IMR-90 (cell line): ENCODE measurements at regions not wholly inside any gene's neighbourhood (a gene's known extent, or its start where the extent isn't known, plus 50 kb on each side); places are given as distances from the start of the nearest gene placed in this dataset.

ENCODE experiments used
- ATAC-seq: fragments of 200-7000 bp; cut with Tn5 transposase; 2 replicates; pipeline ENCODE4 v1.9.1; 2020; ENCODE audit warnings: low read depth, mild to moderate bottlenecking, moderate library complexity
- BruUV-seq: library from RNA; stranded (reverse); fragments of 400-500 nt; replicated peaks from 2 replicates; lab custom pipeline; 2021; lab: Mats Ljungman, UMichigan
- CTCF ChIA-PET: fragments of 300-600 bp; formaldehyde crosslinking; extraction: SDS; loops from one replicate; lab custom pipeline; 2021; ENCODE audit warnings: antibody characterized with exemption; lab: Yijun Ruan, JAX
- POLR2A ChIA-PET: fragments of 300-600 bp; sonication (Branson Sonifier 250); formaldehyde crosslinking; loops from one replicate; lab custom pipeline; 2022; ENCODE audit warnings: antibody characterized with exemption; ENCODE audit not compliant: unreplicated experiment; lab: Charles Lee
- DNase-seq: peaks from one replicate; pipeline ENCODE4 v3.0.0; 2013
- H2AFZ ChIP-seq: replicated peaks from 2 replicates; pipeline ENCODE3; 2013; ENCODE audit warnings: low read length, mild to moderate bottlenecking; ENCODE audit not compliant: poor library complexity
- H2AK5ac ChIP-seq: 2 replicates; pipeline ENCODE4 v1.6.1; 2013; ENCODE audit warnings: low read depth, low read length, inconsistent platforms
- H2AK9ac ChIP-seq: replicated peaks from 2 replicates; pipeline ENCODE3; 2013; ENCODE audit warnings: mild to moderate bottlenecking, low read depth, low read length, moderate library complexity; ENCODE audit not compliant: poor library complexity
- H2BK120ac ChIP-seq: 2 replicates; pipeline ENCODE4 v1.6.1; 2013; ENCODE audit warnings: low read depth, low read length, inconsistent platforms
- H2BK15ac ChIP-seq: 3 replicates; pipeline ENCODE4 v1.6.1; 2013; ENCODE audit warnings: low read depth, low read length, inconsistent platforms
- H2BK20ac ChIP-seq: 2 replicates; pipeline ENCODE4 v1.6.1; 2013; ENCODE audit warnings: low read depth, mild to moderate bottlenecking, inconsistent platforms, low read length, moderate library complexity
- H2BK5ac ChIP-seq: 2 replicates; pipeline ENCODE4 v1.6.1; 2013; ENCODE audit warnings: mild to moderate bottlenecking, low read depth, low read length, inconsistent platforms; ENCODE audit not compliant: poor library complexity, severe bottlenecking
- H3K14ac ChIP-seq: replicated peaks from 2 replicates; pipeline ENCODE4 v1.6.1; 2013; ENCODE audit warnings: low read depth, low read length, inconsistent platforms
- H3K18ac ChIP-seq: 2 replicates; pipeline ENCODE4 v1.6.1; 2013; ENCODE audit warnings: low read depth, low read length, control low read depth
- H3K23ac ChIP-seq: 2 replicates; pipeline ENCODE4 v1.6.1; 2013; ENCODE audit warnings: low read depth, low read length, inconsistent platforms
- H3K27ac ChIP-seq: 2 replicates; pipeline ENCODE4 v1.5.1; 2013; ENCODE audit warnings: mild to moderate bottlenecking, control low read depth, low read length; ENCODE audit not compliant: insufficient read depth
- H3K27me3 ChIP-seq: 2 replicates; pipeline ENCODE4 v1.6.1; 2013; ENCODE audit warnings: low read length; ENCODE audit not compliant: control insufficient read depth, insufficient read depth
- H3K36me3 ChIP-seq: 2 replicates; pipeline ENCODE4 v1.6.1; 2013; ENCODE audit warnings: low read length, mixed read lengths; ENCODE audit not compliant: control insufficient read depth, insufficient read depth
- H3K4ac ChIP-seq: 2 replicates; pipeline ENCODE4 v1.6.1; 2013; ENCODE audit warnings: low read depth, low read length, inconsistent platforms
- H3K4me1 ChIP-seq: 2 replicates; pipeline ENCODE4 v1.6.1; 2013; ENCODE audit warnings: low read length, mixed read lengths; ENCODE audit not compliant: control insufficient read depth, insufficient read depth
- H3K4me2 ChIP-seq: 2 replicates; pipeline ENCODE4 v1.6.1; 2013; ENCODE audit warnings: low read depth, mild to moderate bottlenecking, control low read depth, low read length, moderate library complexity
- H3K4me3 ChIP-seq: 2 replicates; pipeline ENCODE4 v1.5.1; 2013; ENCODE audit warnings: low read depth, mild to moderate bottlenecking, control low read depth, low read length, moderate library complexity; ENCODE audit not compliant: insufficient read depth
- H3K56ac ChIP-seq: 2 replicates; pipeline ENCODE4 v1.6.1; 2013; ENCODE audit warnings: low read length, inconsistent platforms; ENCODE audit not compliant: insufficient read depth; ENCODE audit errors: extremely low read depth
- H3K79me1 ChIP-seq, 2 experiments: 2 replicates each; pipeline ENCODE4 v1.6.1; 2013; ENCODE audit warnings: low read length in 2 of 2, inconsistent platforms in 1 of 2, low read depth in 1 of 2
- H3K9ac ChIP-seq: 2 replicates; pipeline ENCODE4 v1.6.1; 2013; ENCODE audit warnings: low read depth, low read length, control low read depth
- H3K9me1 ChIP-seq: 2 replicates; pipeline ENCODE4 v1.6.1; 2013; ENCODE audit warnings: low read length, inconsistent platforms; ENCODE audit not compliant: insufficient read depth
- H3K9me3 ChIP-seq: 2 replicates; pipeline ENCODE4 v1.6.1; 2013; ENCODE audit warnings: low read length; ENCODE audit not compliant: control insufficient read depth, insufficient read depth
- H4K20me1 ChIP-seq: 2 replicates; pipeline ENCODE4 v1.6.1; 2013; ENCODE audit warnings: low read length, inconsistent platforms; ENCODE audit not compliant: insufficient read depth
- H4K5ac ChIP-seq: 2 replicates; pipeline ENCODE4 v1.6.1; 2013; ENCODE audit warnings: mild to moderate bottlenecking, low read depth, low read length, control low read depth
- H4K8ac ChIP-seq, 2 experiments: 2 replicates each; pipeline ENCODE4 v1.6.1; 2013; ENCODE audit warnings: low read depth in 2 of 2, low read length in 2 of 2, control low read depth in 1 of 2, inconsistent platforms in 1 of 2
- H4K91ac ChIP-seq: 2 replicates; pipeline ENCODE4 v1.6.1; 2013; ENCODE audit warnings: low read depth, low read length, inconsistent platforms; ENCODE audit not compliant: insufficient read depth
- CEBPB ChIP-seq: IDR thresholded peaks from 2 replicates; pipeline ENCODE4 v1.6.1; 2012; ENCODE audit warnings: low read depth, low read length, improper control_type of control experiment
- CTCF ChIP-seq: conservative IDR thresholded peaks from 2 replicates; pipeline ENCODE4 v1.5.1; 2012; ENCODE audit warnings: mild to moderate bottlenecking, low read depth, low read length, improper control_type of control experiment
- MAZ ChIP-seq: IDR thresholded peaks from 2 replicates; pipeline ENCODE4 v1.6.1; 2012; ENCODE audit warnings: low read depth, mild to moderate bottlenecking, low read length, improper control_type of control experiment, moderate library complexity, borderline replicate concordance
- MXI1 ChIP-seq: IDR thresholded peaks from 2 replicates; pipeline ENCODE4 v1.6.1; 2012; ENCODE audit warnings: low read depth, mild to moderate bottlenecking, low read length, moderate library complexity, borderline replicate concordance
- NFE2L2 ChIP-seq: fragments of 150-350 bp; IDR thresholded peaks from 2 replicates; pipeline ENCODE4 v1.6.1; 2016; ENCODE audit warnings: low read depth, mild to moderate bottlenecking, low read length
- SMC3 ChIP-seq: fragments of 150-350 bp; IDR thresholded peaks from 2 replicates; pipeline ENCODE4 v1.6.1; 2016; ENCODE audit warnings: low read depth, mild to moderate bottlenecking, antibody characterized with exemption, low read length, moderate library complexity
- whole genome bisulfite sequencing, 2 experiments: methylation state at CpG; one replicate each; pipeline versions ENCODE4 v1.1.5 to v1.1.7; 2013; ENCODE audit warnings: missing lambda C conversion rate in 2 of 2; ENCODE audit not compliant: insufficient read length in 1 of 2; ENCODE audit errors: extremely low coverage in 2 of 2; 5-methylcytosine and 5-hydroxymethylcytosine counted together
- dilution Hi-C: fragments of 300-500 bp; cut with HindIII; formaldehyde crosslinking; loops from one replicate; pipeline ENCODE4 v1.14.3; 2018; ENCODE audit warnings: low sequenced_read_pairs; ENCODE audit not compliant: unreplicated experiment
- in situ Hi-C: fragments of 300-500 bp; cut with MboI; formaldehyde crosslinking; loops from 3 replicates; pipeline ENCODE4 v1.14.3; 2019; ENCODE audit warnings: low sequenced_read_pairs, inconsistent platforms, mixed read lengths
- intact Hi-C: fragments of 100-400 bp; cut with micrococcal nuclease; formaldehyde crosslinking; loops from 2 replicates; pipeline ENCODE4 v1.10.0; 2022
- TF ChIP-seq, protein P1 (sequence below): fragments of 150-350 bp; IDR thresholded peaks from 2 replicates; pipeline ENCODE4 v1.6.1; 2017; ENCODE audit warnings: mild to moderate bottlenecking, antibody characterized with exemption, low read length, low read depth

DNA sequence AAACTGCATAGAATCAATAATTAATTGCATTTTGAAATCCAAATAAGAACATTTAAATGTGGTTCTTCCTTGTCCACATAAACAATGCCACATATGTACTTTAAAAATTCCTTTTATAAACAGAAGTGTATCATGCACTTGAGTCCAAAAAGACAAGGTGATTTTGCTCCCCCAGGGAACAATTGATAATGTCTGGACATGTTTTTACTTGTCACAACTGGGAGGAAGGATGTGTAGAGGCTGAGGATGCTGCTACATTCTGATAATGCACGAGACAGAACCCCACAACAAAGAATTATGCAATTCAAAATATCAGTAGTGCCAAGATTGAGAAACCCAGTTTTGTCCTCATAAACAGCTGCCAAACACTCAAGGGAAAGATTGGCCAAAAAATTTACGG is 181.1 kb upstream of the ISL1 start:
- no peak overlapping the region for H3K9ac ChIP-seq
- POLR2A ChIA-PET = no interaction called here
- H3K27ac ChIP-seq = no peak overlapping the region
- H3K9me1 ChIP-seq = no peaks in the 10 kb centered on the region
- no peaks in the 10 kb centered on the region for H4K20me1 ChIP-seq
- no peaks in the 10 kb centered on the region for H3K36me3 ChIP-seq
- H2BK20ac ChIP-seq = no peak overlapping the region
- no peak overlapping the region for H4K8ac ChIP-seq
- intact Hi-C loops (no loop called here), dilution Hi-C loops (no loop called here), in situ Hi-C loops (no loop called here)
- no peak for ATAC-seq
- H3K9me3 ChIP-seq = peaks cover 3% of the 10 kb centered on the region; the same call in 1 of the 2 replicates
- no peaks in the 10 kb centered on the region for H3K4me1 ChIP-seq
- no peak overlapping the region for H2BK15ac ChIP-seq
- no CpG with 5 or more reads among the region's 2 CpGs for WGBS, 2 experiments
- no peak overlapping the region for H3K23ac ChIP-seq
- H3K27me3 ChIP-seq = no peaks in the 10 kb centered on the region
- no peak overlapping the region for H2AK9ac ChIP-seq
- H3K18ac ChIP-seq = no peak overlapping the region
- TF ChIP-seq NFE2L2 (no peak), CTCF (no peak), MXI1 (no peak), CEBPB (no peak), MAZ (no peak), SMC3 (no peak)
- TF ChIP-seq, protein P1, sequence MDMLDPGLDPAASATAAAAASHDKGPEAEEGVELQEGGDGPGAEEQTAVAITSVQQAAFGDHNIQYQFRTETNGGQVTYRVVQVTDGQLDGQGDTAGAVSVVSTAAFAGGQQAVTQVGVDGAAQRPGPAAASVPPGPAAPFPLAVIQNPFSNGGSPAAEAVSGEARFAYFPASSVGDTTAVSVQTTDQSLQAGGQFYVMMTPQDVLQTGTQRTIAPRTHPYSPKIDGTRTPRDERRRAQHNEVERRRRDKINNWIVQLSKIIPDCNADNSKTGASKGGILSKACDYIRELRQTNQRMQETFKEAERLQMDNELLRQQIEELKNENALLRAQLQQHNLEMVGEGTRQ = no peak
- no TSS peak for BruUV-seq
- H2AK5ac ChIP-seq = no peak overlapping the region
- CTCF ChIA-PET = no interaction called here
- H4K91ac ChIP-seq = no peak overlapping the region
- no peak overlapping the region for H2AFZ ChIP-seq
- H2BK120ac ChIP-seq = no peak overlapping the region
- no peak for DNase-seq
- H3K14ac ChIP-seq = no peak overlapping the region
- no peaks in the 10 kb centered on the region for H3K79me1 ChIP-seq
- no peak overlapping the region for H3K4me2 ChIP-seq
- no peak overlapping the region for H3K56ac ChIP-seq
- no peak overlapping the region for H3K4ac ChIP-seq
- no peak overlapping the region for H4K5ac ChIP-seq
- H3K4me3 ChIP-seq = no peak overlapping the region
- no peak overlapping the region for H2BK5ac ChIP-seq
